BE2C (cell line): ENCODE measurements at regions not wholly inside any gene's neighbourhood (a gene's known extent, or its start where the extent isn't known, plus 50 kb on each side); places are given as distances from the start of the nearest gene placed in this dataset.

ENCODE experiments used
- DNase-seq: peaks from one replicate; pipeline ENCODE4 v3.0.0-alpha.2; 2020
- H3K27me3 ChIP-seq: fragments of 250-450 bp; sonication (Bioruptor Pico); 2 replicates; pipeline ENCODE4 v1.5.1; 2020; ENCODE audit warnings: mild to moderate bottlenecking
- H3K36me3 ChIP-seq: fragments of 250-450 bp; sonication (Bioruptor Pico); 2 replicates; pipeline ENCODE4 v1.5.1; 2020; ENCODE audit warnings: mild to moderate bottlenecking
- H3K4me1 ChIP-seq: fragments of 250-450 bp; sonication (Bioruptor Pico); 2 replicates; pipeline ENCODE4 v1.5.1; 2020
- H3K4me3 ChIP-seq: 2 replicates; pipeline ENCODE4 v1.5.1; 2011; ENCODE audit warnings: low read depth, low read length
- H3K9me3 ChIP-seq: fragments of 250-450 bp; sonication (Bioruptor Pico); 2 replicates; pipeline ENCODE4 v1.5.1; 2020
- CTCF ChIP-seq: IDR thresholded peaks from 2 replicates; pipeline ENCODE4 v1.5.1; 2012; ENCODE audit warnings: mild to moderate bottlenecking, low read depth, low read length

DNA sequence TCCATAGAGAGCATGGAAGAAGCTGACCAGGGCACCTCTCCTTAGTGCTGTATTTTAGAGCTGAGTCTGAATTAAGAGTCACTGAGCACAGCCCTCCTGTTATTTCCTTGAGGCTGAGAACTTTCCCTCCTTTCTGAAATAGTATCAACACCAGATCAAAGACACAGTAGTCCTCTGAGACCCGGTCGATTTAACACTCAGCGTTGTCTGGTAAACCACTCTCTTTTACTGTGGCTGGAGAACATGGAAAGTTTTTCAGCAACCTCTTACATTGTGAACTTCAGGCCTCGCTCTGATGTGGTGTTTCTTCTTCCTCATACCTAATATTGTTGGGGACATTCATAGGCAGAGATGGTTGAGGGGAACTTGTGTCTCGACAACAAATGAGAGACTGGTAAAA lies 202.0 kb upstream of the MTPN start:
- H3K9me3 ChIP-seq = no peaks in the 10 kb centered on the region
- no peak for DNase-seq
- H3K4me3 ChIP-seq = no peak overlapping the region
- H3K4me1 ChIP-seq = peaks cover 10% of the 10 kb centered on the region
- H3K27me3 ChIP-seq = no peaks in the 10 kb centered on the region; the same call in 1 of the 2 replicates
- no peak for TF ChIP-seq CTCF
- no peaks in the 10 kb centered on the region for H3K36me3 ChIP-seq

DNA sequence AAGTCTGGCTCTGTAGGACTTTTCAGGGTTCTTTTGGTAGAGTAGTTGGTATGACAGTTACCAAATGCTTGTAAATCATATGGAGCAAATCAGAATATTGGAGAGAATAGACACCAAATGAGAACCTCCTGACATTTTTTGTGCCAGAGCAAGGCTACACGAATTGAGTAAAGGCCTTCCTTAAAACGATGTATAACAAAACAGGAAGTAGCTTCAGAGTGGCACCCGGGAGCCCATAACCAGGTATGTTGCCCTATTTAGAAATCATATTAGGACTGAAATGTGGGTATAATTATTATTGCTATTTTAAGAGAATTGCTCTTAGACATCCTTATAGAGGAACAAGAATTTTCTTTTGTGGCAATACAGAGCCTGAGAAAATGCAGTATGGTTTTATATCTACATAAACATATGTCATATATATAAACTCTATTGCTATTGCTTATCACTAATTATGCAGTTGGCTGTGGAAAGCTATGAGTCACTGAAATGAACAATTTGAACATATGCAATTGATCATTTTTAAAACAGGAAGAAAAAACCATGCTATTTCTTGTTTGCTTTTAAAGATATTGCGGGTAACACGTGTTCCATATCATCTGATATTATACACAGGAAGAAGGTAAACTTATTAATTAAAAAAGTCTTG lies 197.4 kb upstream of the MTPN start:
- peaks cover 1% of the 10 kb centered on the region for H3K4me1 ChIP-seq
- DNase-seq = no peak
- no peak overlapping the region for H3K4me3 ChIP-seq
- no peaks in the 10 kb centered on the region for H3K27me3 ChIP-seq
- no peaks in the 10 kb centered on the region for H3K9me3 ChIP-seq
- H3K36me3 ChIP-seq = no peaks in the 10 kb centered on the region
- no peak for TF ChIP-seq CTCF

- Histone ChIP-seq H3K9me3 (no peaks in the 10 kb centered on the region), H3K4me1 (no peaks in the 10 kb centered on the region), H3K36me3 (no peaks in the 10 kb centered on the region), H3K4me3 (no peak overlapping the region), H3K27me3 (no peaks in the 10 kb centered on the region)
- DNase-seq = no peak
- no peak for TF ChIP-seq CTCF
These were observed 196.7 kb upstream of the MTPN start for GRCh38 chr7:136173874-136174273.

DNA sequence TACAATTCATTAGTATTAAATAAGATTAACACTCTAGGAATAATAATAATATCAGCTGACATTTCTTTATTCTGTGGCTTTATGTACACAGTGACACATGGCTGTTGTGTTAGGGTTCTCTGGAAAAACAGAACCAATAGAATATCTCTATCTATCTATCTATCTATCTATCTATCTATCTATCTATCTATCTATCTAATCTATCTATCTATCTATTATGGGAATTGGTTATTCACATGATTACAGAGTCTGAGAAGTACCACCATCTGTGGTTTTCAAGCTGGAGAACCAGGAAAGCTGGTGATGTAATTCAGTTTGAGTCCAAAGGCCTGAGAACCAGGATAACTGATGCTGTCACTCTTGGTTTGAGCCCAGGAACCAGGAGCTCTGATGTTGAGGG lies 194.1 kb upstream of the MTPN start:
- Histone ChIP-seq H3K9me3 (no peaks in the 10 kb centered on the region), H3K4me3 (no peak overlapping the region), H3K36me3 (no peaks in the 10 kb centered on the region), H3K4me1 (no peaks in the 10 kb centered on the region), H3K27me3 (no peaks in the 10 kb centered on the region)
- TF ChIP-seq CTCF = no peak
- DNase-seq = no peak

- no peak for DNase-seq
- TF ChIP-seq CTCF = no peak
- no peaks in the 10 kb centered on the region for H3K36me3 ChIP-seq
- H3K9me3 ChIP-seq = no peaks in the 10 kb centered on the region
- no peak overlapping the region for H3K4me3 ChIP-seq
- no peaks in the 10 kb centered on the region for H3K27me3 ChIP-seq
- no peaks in the 10 kb centered on the region for H3K4me1 ChIP-seq
These were observed 191.7 kb upstream of the MTPN start for GRCh38 chr7:136168821-136169220.

DNA sequence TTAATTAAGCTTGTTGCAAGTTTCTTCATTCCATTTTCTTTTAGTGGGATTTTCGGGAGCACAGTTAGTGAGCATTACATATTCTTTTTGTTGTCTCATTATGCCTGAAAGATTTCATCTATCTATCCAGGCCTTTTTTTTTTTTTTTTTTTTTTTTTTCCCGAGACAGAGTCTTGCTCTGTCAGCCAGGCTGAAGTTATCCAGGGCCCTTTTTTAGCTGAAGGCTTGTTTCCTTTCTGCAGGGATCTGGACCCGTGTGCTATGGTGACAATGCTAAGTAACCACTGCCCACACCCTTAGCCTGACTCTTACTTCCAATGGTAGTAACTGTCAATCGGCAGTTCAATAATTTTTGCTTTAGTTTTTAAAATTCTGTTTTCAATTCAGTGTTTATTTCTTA lies 190.8 kb upstream of the MTPN start:
- H3K9me3 ChIP-seq = no peaks in the 10 kb centered on the region
- no peak for DNase-seq
- no peaks in the 10 kb centered on the region for H3K27me3 ChIP-seq
- H3K4me3 ChIP-seq = no peak overlapping the region
- TF ChIP-seq CTCF = no peak
- H3K4me1 ChIP-seq = no peaks in the 10 kb centered on the region
- H3K36me3 ChIP-seq = no peaks in the 10 kb centered on the region
